Activated CD4-positive, alpha-beta T cell treated with anti-CD3 and anti-CD28 coated beads for 36 hours (primary cell): ENCODE measurements at regions not wholly inside any gene's neighbourhood (a gene's known extent, or its start where the extent isn't known, plus 50 kb on each side); places are given as distances from the start of the nearest gene placed in this dataset.
"Not testable (repeated sequence)": the region's sequence is repeated elsewhere in the genome, so short reads cannot be mapped to it uniquely, and the experiment has no call there.

Experiments used
- ATAC-seq: fragments of 200-7000 bp; cut with Tn5 transposase; one replicate; pipeline ENCODE4 v1.10.0; 2021; ENCODE audit warnings: mild to moderate bottlenecking, moderate library complexity
- CTCF ChIA-PET: fragments of 350-600 bp; sonication (Branson Sonifier 250); formaldehyde crosslinking; loops from one replicate; lab custom pipeline; 2021; ENCODE audit warnings: antibody characterized with exemption; lab: Charles Lee
- POLR2A ChIA-PET: fragments of 350-600 bp; sonication (Branson Sonifier 250); formaldehyde crosslinking; loops from one replicate; lab custom pipeline; 2021; ENCODE audit warnings: antibody characterized with exemption, inconsistent platforms; lab: Charles Lee
- DNase-seq: peaks from one replicate; pipeline ENCODE4 v3.0.0-alpha.2; 2020
- H3K27ac Mint-ChIP-seq: one replicate; pipeline ENCODE4 v1.8.0; 2021; ENCODE audit warnings: mixed read lengths
- H3K27me3 Mint-ChIP-seq: one replicate; pipeline ENCODE4 v1.8.0; 2021; ENCODE audit warnings: mixed read lengths
- H3K36me3 Mint-ChIP-seq: one replicate; pipeline ENCODE4 v1.8.0; 2021; ENCODE audit warnings: low read depth, mixed read lengths
- H3K4me1 Mint-ChIP-seq: one replicate; pipeline ENCODE4 v1.8.0; 2021; ENCODE audit warnings: mixed read lengths
- H3K4me3 Mint-ChIP-seq: one replicate; pipeline ENCODE4 v1.8.0; 2021; ENCODE audit warnings: mild to moderate bottlenecking, moderate library complexity, mixed read lengths
- H3K9me3 Mint-ChIP-seq: one replicate; pipeline ENCODE4 v1.8.0; 2021; ENCODE audit warnings: low read depth, mixed read lengths
- intact Hi-C, 2 experiments: fragments of 100-400 bp; cut with DNase I in 1 of 2; cut with micrococcal nuclease in 1 of 2; formaldehyde crosslinking; loops; one replicate each; pipeline versions ENCODE4 v1.14.2 to v1.15.1; 2022 to 2024; cut with DNase I, micrococcal nuclease

DNA sequence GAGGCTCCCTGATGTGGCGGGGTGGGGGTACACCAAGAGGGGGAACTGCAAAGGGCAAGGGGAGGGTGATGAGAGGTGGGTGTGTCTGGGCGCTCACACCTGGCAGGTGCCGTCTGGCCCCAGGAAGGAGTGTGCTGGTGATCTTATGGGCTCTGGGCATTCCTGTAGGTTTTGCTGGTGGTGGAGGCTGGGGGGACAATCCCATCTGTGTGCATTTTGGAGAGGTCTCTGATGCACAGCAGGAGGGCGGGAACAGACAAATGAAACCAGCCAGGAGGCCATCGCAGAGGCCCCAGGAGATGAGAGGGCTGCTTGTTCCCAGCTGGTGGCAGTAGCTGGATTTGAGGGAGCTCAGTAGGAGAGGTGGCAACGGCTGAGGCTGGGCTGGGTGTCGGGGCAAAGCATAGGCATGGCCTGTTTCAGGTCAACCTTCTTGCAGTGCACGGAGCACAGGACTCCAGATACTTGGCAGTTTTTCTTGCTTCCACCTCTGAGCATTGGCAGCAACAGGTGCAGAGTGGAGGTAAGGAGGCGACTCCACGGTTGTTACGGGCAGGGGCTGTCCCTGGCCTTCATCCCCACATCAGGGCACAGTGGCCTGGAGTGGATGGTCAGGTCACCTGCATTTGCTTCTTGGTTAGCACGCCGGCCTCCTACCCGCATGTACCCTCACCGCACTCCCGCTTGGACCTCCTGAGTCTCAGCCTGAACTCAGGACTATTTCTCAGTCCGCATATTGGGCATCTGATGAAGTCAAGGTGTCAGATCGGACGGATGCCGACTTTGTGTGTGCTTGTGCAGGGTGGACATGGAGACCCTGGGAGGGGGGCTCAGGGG lies 194.2 kb upstream of the HDAC4 start:
- Mint-ChIP-seq H3K27ac (no peak overlapping the region), H3K4me3 (no peak overlapping the region), H3K9me3 (no peaks in the 10 kb centered on the region), H3K27me3 (no peaks in the 10 kb centered on the region), H3K4me1 (no peaks in the 10 kb centered on the region), H3K36me3 (no peaks in the 10 kb centered on the region)
- DNase-seq (no peak), ATAC-seq (no peak)
- intact Hi-C loops = no loop called here
- CTCF ChIA-PET = no interaction called here
- POLR2A ChIA-PET = no interaction called here

DNA sequence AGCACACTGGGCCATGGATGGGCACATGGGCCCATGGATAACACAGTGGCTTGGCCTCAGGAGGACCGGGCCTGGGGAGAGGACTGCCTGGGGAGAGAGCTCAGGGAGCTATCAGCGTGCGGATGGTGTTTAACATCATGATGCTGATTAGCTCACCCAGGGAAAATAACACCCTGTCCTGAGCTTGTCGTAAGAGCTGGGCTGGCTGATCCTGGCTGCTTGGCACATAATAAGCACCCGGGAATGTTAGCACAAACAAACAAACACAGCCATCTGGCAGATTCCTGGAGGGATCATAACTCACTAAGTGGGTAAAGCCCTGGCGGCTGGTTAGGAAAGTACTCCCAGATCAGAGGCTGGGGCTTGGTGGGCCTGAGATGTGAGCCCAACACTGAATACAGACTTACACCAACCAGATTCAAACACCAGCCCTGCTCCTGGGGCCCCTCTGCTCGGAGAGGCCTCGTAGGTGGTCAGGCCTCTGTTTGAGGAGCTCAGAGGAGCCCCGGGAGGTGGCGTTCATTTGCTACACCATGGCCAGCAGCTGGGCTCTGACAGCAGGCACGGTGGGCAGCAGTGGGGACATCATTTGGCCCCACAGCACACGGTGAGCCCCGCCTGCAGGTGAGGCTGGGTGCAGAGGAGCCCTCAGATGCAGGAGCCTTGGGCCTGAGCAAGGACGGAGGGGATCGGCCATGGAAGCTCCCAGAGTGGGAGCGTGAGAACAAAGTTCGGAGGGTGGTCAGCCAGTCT lies 193.4 kb upstream of the HDAC4 start:
- ChIA-PET CTCF (no interaction called here), POLR2A (no interaction called here)
- Mint-ChIP-seq H3K4me3 (no peak overlapping the region), H3K27ac (no peak overlapping the region), H3K9me3 (no peaks in the 10 kb centered on the region), H3K36me3 (no peaks in the 10 kb centered on the region), H3K27me3 (no peaks in the 10 kb centered on the region), H3K4me1 (no peaks in the 10 kb centered on the region)
- intact Hi-C loops = no loop called here
- ATAC-seq = no peak
- DNase-seq = peak; percentile 0

DNA sequence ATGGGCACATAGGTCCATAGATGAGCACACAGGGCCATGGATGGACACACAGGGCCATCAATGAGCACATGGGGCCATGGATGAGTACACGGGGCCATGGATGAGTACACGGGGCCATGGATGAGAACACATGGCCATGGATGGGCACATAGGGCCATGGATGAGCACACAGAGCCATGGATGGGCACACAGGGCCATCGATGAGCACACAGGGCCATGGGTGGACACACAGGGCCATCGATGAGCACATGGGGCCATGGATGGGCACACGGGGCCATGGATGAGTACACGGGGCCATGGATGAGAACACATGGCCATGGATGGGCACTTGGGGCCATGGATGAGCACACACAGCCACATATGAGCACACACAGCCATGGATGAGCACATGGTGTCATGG lies 192.6 kb upstream of the HDAC4 start:
- ATAC-seq = no peak
- POLR2A ChIA-PET = no interaction called here
- DNase-seq = no peak
- H3K9me3 Mint-ChIP-seq = no peaks in the 10 kb centered on the region
- no peak overlapping the region for H3K27ac Mint-ChIP-seq
- no peak overlapping the region for H3K4me3 Mint-ChIP-seq
- intact Hi-C loops = no loop called here
- no peaks in the 10 kb centered on the region for H3K4me1 Mint-ChIP-seq
- no peaks in the 10 kb centered on the region for H3K27me3 Mint-ChIP-seq
- H3K36me3 Mint-ChIP-seq = no peaks in the 10 kb centered on the region
- CTCF ChIA-PET = no interaction called here

DNA sequence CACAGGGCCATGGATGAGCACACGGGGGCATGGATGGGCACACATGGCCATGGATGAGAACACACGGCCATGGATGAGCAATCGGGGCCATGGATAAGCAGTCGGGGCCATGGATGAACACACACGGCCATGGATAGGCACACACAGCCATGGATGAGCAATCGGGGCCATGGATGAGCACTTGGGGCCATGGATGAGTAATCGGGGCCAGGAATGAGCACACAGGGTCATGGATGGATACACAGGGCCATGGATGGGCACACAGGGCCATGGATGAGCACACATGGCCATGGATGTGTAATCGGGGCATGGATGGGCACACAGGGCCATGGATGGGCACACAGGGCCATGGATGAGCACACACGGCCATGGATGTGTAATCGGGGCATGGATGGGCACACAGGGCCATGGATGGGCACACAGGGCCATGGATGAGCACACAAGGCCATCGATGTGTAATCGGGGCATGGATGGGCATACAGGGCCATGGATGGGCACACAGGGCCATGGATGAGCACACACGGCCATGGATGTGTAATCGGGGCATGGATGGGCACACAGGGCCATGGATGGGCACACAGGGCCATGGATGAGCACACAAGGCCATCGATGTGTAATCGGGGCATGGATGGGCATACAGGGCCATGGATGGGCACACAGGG lies 191.9 kb upstream of the HDAC4 start:
- intact Hi-C loops, H3K4me3 Mint-ChIP-seq, ATAC-seq, H3K36me3 Mint-ChIP-seq, H3K4me1 Mint-ChIP-seq, POLR2A ChIA-PET, DNase-seq, H3K27ac Mint-ChIP-seq, H3K27me3 Mint-ChIP-seq, CTCF ChIA-PET, H3K9me3 Mint-ChIP-seq: not testable (repeated sequence)

DNA sequence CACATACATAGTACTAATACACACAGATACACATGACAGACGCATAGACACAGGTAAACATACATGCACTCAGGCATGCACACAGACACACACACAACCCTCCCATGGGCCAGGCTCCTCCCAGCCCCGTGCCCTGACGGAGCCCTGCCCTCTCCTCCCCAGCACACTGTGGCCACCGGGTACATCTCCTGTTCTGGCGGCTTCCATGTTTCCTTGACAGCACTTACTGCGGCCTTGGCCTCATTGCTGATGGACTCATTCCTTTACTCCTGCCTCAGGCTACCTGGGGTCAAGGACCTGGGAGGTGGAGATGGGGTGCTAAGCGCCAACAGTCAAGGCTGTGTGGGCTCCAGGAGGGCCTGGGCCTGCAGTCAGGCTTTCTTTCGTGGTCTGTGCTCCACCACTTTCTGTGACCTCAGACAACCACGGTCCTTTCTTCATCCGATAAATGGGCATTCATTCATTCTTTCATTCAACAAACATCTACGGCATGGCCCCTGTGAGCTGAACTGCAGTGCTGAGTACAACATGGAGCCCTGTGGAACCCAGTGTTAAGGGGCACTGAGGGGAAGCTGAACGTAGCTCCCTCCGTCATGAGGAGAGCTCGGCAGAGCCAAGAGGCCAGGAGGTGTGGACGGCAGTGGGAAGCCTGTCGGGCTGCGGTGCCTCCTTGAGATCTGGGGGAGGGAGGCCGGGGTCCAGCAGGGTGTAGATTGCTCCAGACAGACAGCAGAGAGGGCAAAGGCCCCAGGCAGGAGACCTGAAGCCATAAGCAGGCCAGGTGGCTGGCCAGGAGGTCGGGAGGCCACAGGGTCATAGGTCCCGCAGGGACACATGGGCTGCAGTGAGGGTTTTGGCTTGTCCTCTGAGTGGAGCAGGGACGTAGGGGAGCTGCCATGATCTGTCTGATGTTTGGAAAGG lies 190.4 kb upstream of the HDAC4 start:
- no peak overlapping the region for H3K27ac Mint-ChIP-seq
- no peaks in the 10 kb centered on the region for H3K36me3 Mint-ChIP-seq
- H3K9me3 Mint-ChIP-seq = no peaks in the 10 kb centered on the region
- H3K4me3 Mint-ChIP-seq = no peak overlapping the region
- no peaks in the 10 kb centered on the region for H3K4me1 Mint-ChIP-seq
- peak; percentile 2 for DNase-seq
- ATAC-seq = no peak
- CTCF ChIA-PET = no interaction called here
- POLR2A ChIA-PET = no interaction called here
- intact Hi-C loops = no loop called here
- no peaks in the 10 kb centered on the region for H3K27me3 Mint-ChIP-seq

DNA sequence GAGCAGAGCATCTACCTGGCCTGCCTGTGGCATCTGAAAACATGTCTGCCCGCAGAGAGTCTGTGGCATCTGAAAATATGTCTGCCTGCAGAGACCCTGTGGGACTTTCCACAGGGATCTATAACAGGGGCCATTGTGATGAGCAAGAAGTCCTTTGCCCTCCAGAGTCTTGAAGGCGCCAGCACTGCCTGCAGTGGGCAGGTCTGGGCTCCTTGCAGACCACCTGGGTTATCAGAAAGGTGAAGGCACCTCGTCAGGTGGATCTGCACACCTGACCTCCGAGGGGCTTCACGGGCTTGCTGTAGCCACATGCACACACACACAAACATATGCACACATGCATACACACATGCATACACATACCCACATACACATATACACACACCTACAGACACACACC lies 189.5 kb upstream of the HDAC4 start:
- CTCF ChIA-PET = no interaction called here
- Mint-ChIP-seq H3K27me3 (no peaks in the 10 kb centered on the region), H3K4me3 (no peak overlapping the region), H3K4me1 (no peaks in the 10 kb centered on the region), H3K9me3 (no peaks in the 10 kb centered on the region), H3K36me3 (no peaks in the 10 kb centered on the region), H3K27ac (no peak overlapping the region)
- DNase-seq (no peak), ATAC-seq (no peak)
- POLR2A ChIA-PET = no interaction called here
- intact Hi-C loops = no loop called here

DNA sequence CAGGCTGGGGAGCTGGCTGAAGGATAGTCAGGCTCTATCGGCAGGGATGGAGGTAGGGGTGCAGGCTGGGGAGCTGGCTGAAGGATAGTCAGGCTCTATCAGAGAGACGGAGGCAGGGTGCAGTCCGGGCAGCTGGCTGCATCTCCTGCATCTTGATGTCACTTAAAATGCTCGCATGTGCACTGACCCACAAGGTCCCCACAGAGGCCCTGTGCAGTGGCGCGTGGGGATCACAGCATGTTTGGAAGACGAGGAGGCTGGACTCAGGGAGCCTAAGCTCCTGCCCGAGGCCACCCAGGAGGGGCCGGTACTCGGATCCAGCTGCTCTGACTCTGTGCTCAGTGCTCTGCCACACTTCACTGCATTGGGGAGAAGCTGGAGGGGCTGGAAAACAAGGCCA lies 189.0 kb upstream of the HDAC4 start:
- Mint-ChIP-seq H3K27me3 (no peaks in the 10 kb centered on the region), H3K27ac (no peak overlapping the region), H3K4me3 (no peak overlapping the region), H3K9me3 (no peaks in the 10 kb centered on the region), H3K4me1 (no peaks in the 10 kb centered on the region), H3K36me3 (no peaks in the 10 kb centered on the region)
- ChIA-PET POLR2A (no interaction called here), CTCF (no interaction called here)
- intact Hi-C loops = no loop called here
- ATAC-seq = no peak
- DNase-seq = no peak

DNA sequence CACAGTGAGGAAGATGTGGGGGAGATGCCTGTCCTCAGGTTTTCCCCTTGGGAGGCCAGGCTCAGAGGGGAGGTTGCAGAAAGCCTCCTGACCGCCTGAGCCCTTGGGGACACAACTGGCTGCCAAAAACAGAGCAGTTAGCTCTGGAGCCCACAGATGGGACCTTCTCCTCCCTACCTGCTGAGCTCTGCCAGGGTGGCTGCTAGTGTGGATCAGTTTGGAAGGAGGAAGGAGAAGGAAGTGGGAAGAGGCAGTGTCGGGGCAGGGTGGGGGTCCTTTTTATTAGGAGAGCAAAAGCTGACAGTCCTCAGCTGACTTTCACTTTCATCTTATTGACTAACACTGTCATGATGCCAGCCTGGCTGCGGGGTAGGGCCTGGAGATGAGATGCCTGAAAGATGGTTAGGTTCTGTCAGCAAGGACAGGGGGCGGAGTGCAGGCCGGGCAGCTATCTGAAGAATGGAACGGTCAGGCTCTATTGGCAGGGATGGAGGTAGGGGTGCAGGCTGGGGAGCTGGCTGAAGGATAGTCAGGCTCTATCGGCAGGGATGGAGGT lies 188.5 kb upstream of the HDAC4 start:
- POLR2A ChIA-PET = interaction anchor here (0.7 kb wide), 1 partner anchor 174 kb away, joined by 3 read pairs; no protein-coding TSS in a partner anchor
- H3K27ac Mint-ChIP-seq = no peak overlapping the region

DNA sequence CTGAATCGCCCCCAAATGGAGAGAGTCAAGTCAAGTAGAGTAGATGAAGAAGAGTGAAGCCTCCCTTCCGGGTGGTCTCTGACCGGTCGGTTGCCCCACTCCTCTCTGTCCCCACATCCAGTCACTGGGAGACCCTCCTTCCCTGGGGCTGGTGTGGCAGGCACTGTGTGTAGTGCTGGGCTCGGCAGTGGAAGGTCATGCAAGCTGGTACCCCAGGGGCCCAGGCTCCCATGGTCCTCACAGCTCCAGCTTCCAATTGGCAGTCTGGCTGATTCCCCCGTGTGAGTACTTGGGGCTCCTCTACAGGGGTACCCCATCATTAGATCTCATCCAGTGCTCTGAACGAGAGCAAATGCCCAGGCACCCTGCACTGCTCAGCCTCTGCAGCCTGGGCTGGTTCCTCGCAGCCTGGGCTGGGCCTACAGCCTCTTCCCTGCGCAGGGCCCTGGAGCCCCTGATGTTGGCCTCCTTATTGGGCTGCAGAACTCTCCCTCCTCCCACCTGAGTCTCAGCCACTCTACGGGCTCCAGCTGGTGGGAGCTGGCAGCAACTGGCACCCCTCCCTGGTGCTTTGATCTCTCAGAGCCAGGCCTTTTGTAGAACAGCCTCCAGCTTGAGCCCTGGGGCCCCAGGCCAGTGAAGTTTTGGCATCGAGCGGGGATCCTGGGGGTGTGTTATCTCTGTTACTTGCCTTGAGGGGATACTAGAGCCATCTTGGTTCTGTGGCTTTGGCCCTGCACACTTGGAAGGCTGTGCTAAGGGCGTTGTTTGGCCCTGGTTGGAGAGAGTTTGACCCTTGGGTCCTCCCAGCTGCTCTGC lies 187.8 kb upstream of the HDAC4 start:
- Mint-ChIP-seq H3K4me1 (no peaks in the 10 kb centered on the region), H3K27ac (no peak overlapping the region), H3K9me3 (no peaks in the 10 kb centered on the region), H3K27me3 (no peaks in the 10 kb centered on the region), H3K36me3 (no peaks in the 10 kb centered on the region), H3K4me3 (no peak overlapping the region)
- CTCF ChIA-PET = interaction anchor here (0.6 to 0.7 kb wide), 2 partner anchors 255 to 296 kb away, joined by 3 read pairs; no protein-coding TSS in a partner anchor
- intact Hi-C loops = no loop called here
- POLR2A ChIA-PET = interaction anchor here (0.7 kb wide), 1 partner anchor 175 kb away, joined by 3 read pairs; no protein-coding TSS in a partner anchor
- no peak for ATAC-seq
- no peak for DNase-seq

More for the DNA sequence above, 188.5 kb upstream of the HDAC4 start:
- intact Hi-C loops = no loop called here
- DNase-seq (no peak), ATAC-seq (no peak)
- H3K36me3 Mint-ChIP-seq = no peaks in the 10 kb centered on the region
- CTCF ChIA-PET = no interaction called here
- H3K27me3 Mint-ChIP-seq = no peaks in the 10 kb centered on the region
- no peaks in the 10 kb centered on the region for H3K4me1 Mint-ChIP-seq
- H3K9me3 Mint-ChIP-seq = no peaks in the 10 kb centered on the region
- no peak overlapping the region for H3K4me3 Mint-ChIP-seq

DNA sequence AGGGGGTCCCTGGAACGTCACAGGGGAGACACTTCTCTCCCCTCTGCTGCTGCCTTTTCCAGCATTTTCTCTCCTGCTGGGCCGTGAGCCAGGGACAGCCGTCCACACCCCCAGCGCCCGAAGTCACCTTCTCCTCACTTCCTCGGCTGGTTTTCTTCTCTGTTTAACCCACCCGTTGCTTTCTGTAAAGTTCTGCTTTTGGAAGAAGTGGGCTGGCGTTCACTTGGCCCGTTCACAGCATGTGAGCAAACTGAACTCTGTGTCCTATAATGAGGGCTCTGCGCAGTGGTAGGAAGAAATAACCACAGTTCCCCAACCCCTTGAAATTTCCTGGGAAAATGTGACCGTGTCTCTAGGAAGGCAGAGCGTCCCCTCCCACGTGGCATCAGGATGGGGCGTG lies 187.0 kb upstream of the HDAC4 start:
- POLR2A ChIA-PET = no interaction called here
- DNase-seq = no peak
- no peak for ATAC-seq
- intact Hi-C loops = no loop called here
- H3K4me1 Mint-ChIP-seq = no peaks in the 10 kb centered on the region
- no peaks in the 10 kb centered on the region for H3K9me3 Mint-ChIP-seq
- CTCF ChIA-PET = interaction anchor here (0.7 kb wide), 1 partner anchor 254 kb away, joined by 3 read pairs; no protein-coding TSS in a partner anchor
- no peak overlapping the region for H3K4me3 Mint-ChIP-seq
- H3K36me3 Mint-ChIP-seq = no peaks in the 10 kb centered on the region
- H3K27me3 Mint-ChIP-seq = no peaks in the 10 kb centered on the region
- H3K27ac Mint-ChIP-seq = no peak overlapping the region
